ENCODE measurements at regions not wholly inside any gene's neighbourhood (a gene's known extent, or its start where the extent isn't known, plus 50 kb on each side); places are given as distances from the start of the nearest gene placed in this dataset.

DNA sequence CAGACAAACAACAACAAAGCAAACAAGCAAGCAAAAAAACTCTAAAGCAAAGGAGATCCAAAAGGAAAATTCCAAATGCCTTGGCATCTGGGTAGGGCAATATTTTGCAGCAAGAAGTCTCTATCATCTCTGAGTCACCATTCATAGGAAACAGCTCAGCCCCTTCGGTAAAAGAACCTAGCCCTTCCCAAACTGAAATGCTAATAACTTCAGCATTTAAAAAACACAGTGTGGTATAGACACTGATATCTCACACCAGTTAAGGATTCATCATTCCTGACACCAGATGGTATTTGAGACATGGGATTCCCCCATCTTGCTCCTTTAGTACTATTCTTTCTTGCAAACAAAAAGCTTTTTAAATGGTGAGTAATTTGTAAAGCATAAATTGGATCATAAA lies 491.8 kb downstream of the TXNL1 start:
- Histone ChIP-seq H3K9me3 (ENCODE audit: low read depth) (no peaks in the 10 kb centered on the region), H3K27ac (no peak overlapping the region), H3K79me2 (ENCODE audit: low read depth) (no peaks in the 10 kb centered on the region), H3F3A (ENCODE audit: low read depth) (no peaks in the 10 kb centered on the region), H3K4me1 (peaks cover 1% of the 10 kb centered on the region), H2AFZ (replicated peaks) (no peak overlapping the region), H3K4me3 (no peak overlapping the region), H3K4me2 (no peak overlapping the region), H3K36me3 (no peaks in the 10 kb centered on the region), H3K9ac (no peak overlapping the region), H3K27me3 (no peaks in the 10 kb centered on the region), H4K20me1 (ENCODE audit: low read depth) (no peaks in the 10 kb centered on the region)
- Mint-ChIP-seq H3K4me3 (no peak overlapping the region), H3K27ac (no peak overlapping the region), H3K4me1 (peaks cover under 1% of the 10 kb centered on the region), H3K9me3 (no peaks in the 10 kb centered on the region), H3K27me3 (ENCODE audit: insufficient read depth, low read depth) (peaks cover 4% of the 10 kb centered on the region), H3K36me3 (no peaks in the 10 kb centered on the region)
- no peak for TF ChIP-seq EZH2 (IDR thresholded peaks at IDR 0.05)
- TF ChIP-seq, protein P1, sequence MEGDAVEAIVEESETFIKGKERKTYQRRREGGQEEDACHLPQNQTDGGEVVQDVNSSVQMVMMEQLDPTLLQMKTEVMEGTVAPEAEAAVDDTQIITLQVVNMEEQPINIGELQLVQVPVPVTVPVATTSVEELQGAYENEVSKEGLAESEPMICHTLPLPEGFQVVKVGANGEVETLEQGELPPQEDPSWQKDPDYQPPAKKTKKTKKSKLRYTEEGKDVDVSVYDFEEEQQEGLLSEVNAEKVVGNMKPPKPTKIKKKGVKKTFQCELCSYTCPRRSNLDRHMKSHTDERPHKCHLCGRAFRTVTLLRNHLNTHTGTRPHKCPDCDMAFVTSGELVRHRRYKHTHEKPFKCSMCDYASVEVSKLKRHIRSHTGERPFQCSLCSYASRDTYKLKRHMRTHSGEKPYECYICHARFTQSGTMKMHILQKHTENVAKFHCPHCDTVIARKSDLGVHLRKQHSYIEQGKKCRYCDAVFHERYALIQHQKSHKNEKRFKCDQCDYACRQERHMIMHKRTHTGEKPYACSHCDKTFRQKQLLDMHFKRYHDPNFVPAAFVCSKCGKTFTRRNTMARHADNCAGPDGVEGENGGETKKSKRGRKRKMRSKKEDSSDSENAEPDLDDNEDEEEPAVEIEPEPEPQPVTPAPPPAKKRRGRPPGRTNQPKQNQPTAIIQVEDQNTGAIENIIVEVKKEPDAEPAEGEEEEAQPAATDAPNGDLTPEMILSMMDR (IDR thresholded peaks at IDR 0.05), result no peak
- TF ChIP-seq EZH2phosphoT487 (IDR thresholded peaks at IDR 0.05), result no peak
- DNase-seq (ENCODE audit: low spot score), result no peak

DNA sequence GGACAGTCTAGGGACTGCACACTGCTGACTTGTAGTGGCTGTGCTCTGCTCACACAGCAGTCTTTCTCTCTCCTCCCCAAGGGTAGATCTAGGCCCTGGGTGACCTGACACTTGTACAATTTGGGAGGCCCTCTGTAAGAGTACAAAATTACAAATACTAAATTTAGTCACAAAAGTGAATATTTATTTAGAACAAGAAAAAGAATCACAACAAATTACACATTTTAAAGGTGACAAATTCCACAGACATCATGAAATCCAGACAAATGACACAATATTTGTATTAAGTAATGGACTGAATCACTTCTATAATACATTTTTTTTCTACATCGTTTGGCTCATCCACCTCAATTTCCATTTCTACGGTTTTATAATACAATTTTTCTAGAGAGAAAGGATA lies 496.4 kb downstream of the TXNL1 start:
- Histone ChIP-seq H3K79me2 (ENCODE audit: low read depth) (no peaks in the 10 kb centered on the region), H3K9me3 (ENCODE audit: low read depth) (no peaks in the 10 kb centered on the region), H3K4me3 (no peak overlapping the region), H3K27me3 (no peaks in the 10 kb centered on the region), H3K4me1 (no peaks in the 10 kb centered on the region), H3K9ac (no peak overlapping the region), H4K20me1 (ENCODE audit: low read depth) (no peaks in the 10 kb centered on the region), H2AFZ (replicated peaks) (no peak overlapping the region), H3K27ac (no peak overlapping the region), H3K36me3 (no peaks in the 10 kb centered on the region), H3F3A (ENCODE audit: low read depth) (no peaks in the 10 kb centered on the region), H3K4me2 (no peak overlapping the region)
- no peak for DNase-seq (ENCODE audit: low spot score)
- Mint-ChIP-seq H3K27ac (no peak overlapping the region), H3K4me1 (no peaks in the 10 kb centered on the region), H3K9me3 (no peaks in the 10 kb centered on the region), H3K4me3 (no peak overlapping the region), H3K27me3 (ENCODE audit: insufficient read depth, low read depth) (peaks cover 2% of the 10 kb centered on the region), H3K36me3 (no peaks in the 10 kb centered on the region)
- no peak for TF ChIP-seq EZH2 (IDR thresholded peaks at IDR 0.05)
- TF ChIP-seq, protein P1 (IDR thresholded peaks at IDR 0.05), result no peak
- no peak for TF ChIP-seq EZH2phosphoT487 (IDR thresholded peaks at IDR 0.05)

DNA sequence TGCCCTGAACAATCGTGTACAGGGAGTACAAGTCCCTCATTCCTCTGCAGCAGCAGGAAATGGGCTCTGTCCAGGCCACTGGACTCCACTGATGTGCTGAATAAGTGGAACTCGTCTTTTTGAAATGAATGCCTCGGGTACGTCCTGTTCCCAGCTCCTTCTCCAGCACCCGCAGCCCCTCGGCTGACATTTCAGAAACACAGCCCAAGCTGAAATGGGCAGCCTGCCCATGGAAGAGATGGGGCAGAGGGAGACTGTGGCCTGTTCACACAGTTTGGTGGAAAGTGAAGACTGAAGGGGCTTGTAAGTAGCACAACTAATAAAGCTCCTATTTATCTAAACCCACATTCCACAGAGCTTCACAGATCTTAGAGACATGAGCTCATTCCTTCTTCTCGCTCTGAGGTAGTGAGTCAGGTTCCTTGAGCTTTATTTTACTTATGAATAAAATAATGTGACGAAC lies 498.6 kb downstream of the TXNL1 start:
- Histone ChIP-seq H3K27me3 (no peaks in the 10 kb centered on the region), H2AFZ (replicated peaks) (no peak overlapping the region), H3K36me3 (no peaks in the 10 kb centered on the region), H3K4me1 (no peaks in the 10 kb centered on the region), H3K9me3 (ENCODE audit: low read depth) (no peaks in the 10 kb centered on the region), H3K9ac (no peak overlapping the region), H3K4me3 (no peak overlapping the region), H4K20me1 (ENCODE audit: low read depth) (no peaks in the 10 kb centered on the region), H3K4me2 (no peak overlapping the region), H3K79me2 (ENCODE audit: low read depth) (no peaks in the 10 kb centered on the region), H3K27ac (no peak overlapping the region), H3F3A (ENCODE audit: low read depth) (no peaks in the 10 kb centered on the region)
- no peaks in the 10 kb centered on the region for H3K9me3 Mint-ChIP-seq
- peaks cover 2% of the 10 kb centered on the region for H3K27me3 Mint-ChIP-seq (ENCODE audit: insufficient read depth, low read depth)
- no peak overlapping the region for H3K27ac Mint-ChIP-seq
- no peak overlapping the region for H3K4me3 Mint-ChIP-seq
- H3K4me1 Mint-ChIP-seq, result no peaks in the 10 kb centered on the region
- TF ChIP-seq EZH2 (IDR thresholded peaks at IDR 0.05) (no peak), EZH2phosphoT487 (IDR thresholded peaks at IDR 0.05) (no peak)
- TF ChIP-seq, protein P1 (IDR thresholded peaks at IDR 0.05), result no peak
- no peaks in the 10 kb centered on the region for H3K36me3 Mint-ChIP-seq
- no peak for DNase-seq (ENCODE audit: low spot score)
